ENCODE measurements at regions not wholly inside any gene's neighbourhood (a gene's known extent, or its start where the extent isn't known, plus 50 kb on each side); places are given as distances from the start of the nearest gene placed in this dataset.

GRCh38 chr2:10190255-10190654, 67.7 kb downstream of the RRM2 start:
- Histone ChIP-seq H3K27me3 (no peaks in the 10 kb centered on the region), H3K27ac (no peak overlapping the region), H3K4me3 (no peak overlapping the region), H3K36me3 (no peaks in the 10 kb centered on the region), H3K9me3 (no peaks in the 10 kb centered on the region), H3K4me1 (ENCODE audit: insufficient read depth) (no peaks in the 10 kb centered on the region)
- TF ChIP-seq EP300 (IDR thresholded peaks at IDR 0.05) (no peak), CTCF (IDR thresholded peaks at IDR 0.05) (no peak), POLR2A (IDR thresholded peaks at IDR 0.05) (no peak)
- intact Hi-C loops (cut with DNase I) = no loop called here
- no peak for DNase-seq
- 94 to 98% (median 98%) methylated on average over 3 of the region's 3 CpGs for WGBS, 3 donors

- DNase-seq = no peak
- Histone ChIP-seq H3K27ac (no peak overlapping the region), H3K36me3 (no peaks in the 10 kb centered on the region), H3K4me3 (no peak overlapping the region), H3K27me3 (no peaks in the 10 kb centered on the region), H3K4me1 (ENCODE audit: insufficient read depth) (no peaks in the 10 kb centered on the region), H3K9me3 (no peaks in the 10 kb centered on the region)
- 83 to 85% (median 83%) methylated on average over 10 of the region's 10 CpGs for WGBS, 3 donors
- TF ChIP-seq EP300 (IDR thresholded peaks at IDR 0.05) (no peak), POLR2A (IDR thresholded peaks at IDR 0.05) (no peak), CTCF (IDR thresholded peaks at IDR 0.05) (no peak)
- intact Hi-C loops (cut with DNase I) = no loop called here
Observed at GRCh38 chr2:10190737-10191532, 68.4 kb downstream of the RRM2 start.

GRCh38 chr2:10191554-10191953, 69.0 kb downstream of the RRM2 start:
- Histone ChIP-seq H3K27me3 (no peaks in the 10 kb centered on the region), H3K4me3 (no peak overlapping the region), H3K9me3 (no peaks in the 10 kb centered on the region), H3K4me1 (ENCODE audit: insufficient read depth) (no peaks in the 10 kb centered on the region), H3K27ac (no peak overlapping the region), H3K36me3 (no peaks in the 10 kb centered on the region)
- 87 to 92% (median 89%) methylated on average over 14 of the region's 14 CpGs for WGBS, 3 donors
- no peak for DNase-seq
- intact Hi-C loops (cut with DNase I) = no loop called here
- TF ChIP-seq POLR2A (IDR thresholded peaks at IDR 0.05) = no peak
- no peak for TF ChIP-seq CTCF (IDR thresholded peaks at IDR 0.05)
- no peak for TF ChIP-seq EP300 (IDR thresholded peaks at IDR 0.05)

- Histone ChIP-seq H3K36me3 (no peaks in the 10 kb centered on the region), H3K27ac (no peak overlapping the region), H3K4me1 (ENCODE audit: insufficient read depth) (no peaks in the 10 kb centered on the region), H3K9me3 (no peaks in the 10 kb centered on the region), H3K27me3 (no peaks in the 10 kb centered on the region), H3K4me3 (no peak overlapping the region)
- intact Hi-C loops (cut with DNase I) = no loop called here
- DNase-seq = no peak
- TF ChIP-seq EP300 (IDR thresholded peaks at IDR 0.05) (no peak), POLR2A (IDR thresholded peaks at IDR 0.05) (no peak), CTCF (IDR thresholded peaks at IDR 0.05) (no peak)
- 90 to 95% (median 90%) methylated on average over 7 to 10 of the region's 10 CpGs for WGBS, 3 donors
Observed at GRCh38 chr2:10192392-10193015, 70.0 kb downstream of the RRM2 start.

Measured in ovary (tissue), 7 donors.